T47D (cell line): ENCODE measurements at regions not wholly inside any gene's neighbourhood (a gene's known extent, or its start where the extent isn't known, plus 50 kb on each side); places are given as distances from the start of the nearest gene placed in this dataset.
"Not testable (repeated sequence)": the region's sequence is repeated elsewhere in the genome, so short reads cannot be mapped to it uniquely, and the experiment has no call there.

Experiments
- DNase-seq, 2 experiments: peaks; one replicate each; pipeline versions ENCODE4 v3.0.0 to v3.0.0-alpha.2; 2011 to 2012; ENCODE audit warnings: low read depth in 1 of 2, low spot score in 1 of 2
- JUND ChIP-seq: IDR thresholded peaks from 2 replicates; pipeline ENCODE4 v1.6.1; 2012; ENCODE audit warnings: low read depth
- in situ Hi-C: cut with HindIII; loops from 2 replicates; pipeline ENCODE4 v1.10.0; 2016; ENCODE audit warnings: low sequenced_read_pairs, low pct_unique_long_range_greater_than_20kb

DNA sequence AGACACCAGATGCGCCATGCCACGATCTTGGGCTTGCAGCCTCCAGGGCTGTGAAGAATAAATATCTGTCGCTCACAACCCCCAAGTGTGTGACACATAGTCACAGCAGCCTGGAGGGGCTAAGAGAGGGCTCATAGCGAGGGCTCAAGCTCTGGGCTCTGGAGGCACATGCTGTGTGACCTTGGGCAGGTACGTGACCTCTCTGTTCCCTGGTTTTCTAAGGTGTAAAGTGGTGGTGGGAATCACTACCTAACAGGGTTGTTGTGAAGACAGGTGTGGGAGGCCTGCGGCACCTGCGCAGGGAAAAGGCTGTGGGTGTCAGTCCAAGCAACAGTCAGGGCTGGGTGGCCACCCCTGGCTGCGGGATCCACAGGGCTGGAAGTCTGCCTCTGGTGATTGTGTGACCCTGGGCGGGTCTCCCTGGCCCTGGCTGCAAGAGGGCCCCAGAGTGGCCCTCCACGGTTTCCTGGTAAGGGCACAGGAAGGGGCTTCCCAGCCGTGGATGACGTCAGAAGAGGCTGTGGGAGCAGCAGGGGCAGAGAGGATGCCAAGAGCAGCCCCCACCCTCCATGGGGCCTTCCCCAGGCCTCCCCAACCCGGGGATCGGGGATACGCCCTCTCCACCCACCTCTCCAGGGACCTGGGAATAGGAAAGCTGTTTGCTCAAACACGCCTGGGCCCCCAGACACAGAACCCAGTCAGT lies 218.8 kb upstream of the SGCG start:
- in situ Hi-C loops = no loop called here
- no peak for TF ChIP-seq JUND
- DNase-seq = no peak

- in situ Hi-C loops, DNase-seq: not testable (repeated sequence)
Observed at GRCh38 chr13:22963384-22964053, 217.3 kb upstream of the SGCG start.

- TF ChIP-seq JUND = no peak
- no peak for DNase-seq
- in situ Hi-C loops = no loop called here
Observed at GRCh38 chr13:22964245-22964966, 216.4 kb upstream of the SGCG start.

- in situ Hi-C loops, DNase-seq: not testable (repeated sequence)
Observed at GRCh38 chr13:22965011-22965857, 215.5 kb upstream of the SGCG start.

DNA sequence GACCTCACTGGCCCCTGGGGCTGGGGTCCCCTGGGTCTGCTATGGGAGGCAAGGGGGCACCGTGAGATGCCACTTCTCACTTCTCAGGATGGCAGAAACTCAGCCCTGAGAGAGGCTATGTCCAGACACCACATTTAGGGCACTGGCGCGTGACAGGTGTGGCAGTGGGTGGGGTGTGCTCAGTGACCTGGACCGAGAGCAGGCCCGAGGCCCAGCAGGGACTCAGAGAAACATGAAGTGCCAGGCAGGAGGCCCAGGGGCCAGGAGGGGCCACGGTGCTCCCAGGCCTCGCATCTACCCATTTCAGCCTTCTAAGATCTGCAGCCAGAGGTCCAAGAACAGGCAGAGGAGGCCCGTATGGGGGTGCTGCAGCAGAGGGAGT lies 214.9 kb upstream of the SGCG start:
- in situ Hi-C loops, DNase-seq: not testable (repeated sequence)

- DNase-seq, in situ Hi-C loops: not testable (repeated sequence)
Observed at GRCh38 chr13:22966753-22967152, 214.0 kb upstream of the SGCG start.

DNA sequence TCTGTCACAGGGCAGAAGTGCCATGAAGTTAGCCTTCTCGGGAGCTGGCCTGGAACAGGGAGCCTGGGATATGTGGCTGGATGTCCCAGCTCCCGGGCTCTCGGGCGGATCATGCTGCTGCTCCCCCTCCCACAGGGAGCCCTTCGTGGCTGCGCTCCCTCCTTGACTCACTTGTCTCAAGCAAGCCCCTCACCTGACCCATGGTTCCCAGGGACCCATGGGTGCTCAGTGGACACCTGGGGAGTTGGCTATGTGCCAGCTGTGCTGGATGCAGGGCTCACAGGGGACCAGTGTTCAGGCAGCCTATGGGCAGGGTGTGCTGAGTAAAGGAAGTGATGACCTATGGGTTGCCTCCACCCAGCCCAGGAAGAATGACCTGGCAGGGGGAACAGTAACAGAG lies 213.1 kb upstream of the SGCG start:
- DNase-seq = no peak
- no peak for TF ChIP-seq JUND
- in situ Hi-C loops = no loop called here

DNA sequence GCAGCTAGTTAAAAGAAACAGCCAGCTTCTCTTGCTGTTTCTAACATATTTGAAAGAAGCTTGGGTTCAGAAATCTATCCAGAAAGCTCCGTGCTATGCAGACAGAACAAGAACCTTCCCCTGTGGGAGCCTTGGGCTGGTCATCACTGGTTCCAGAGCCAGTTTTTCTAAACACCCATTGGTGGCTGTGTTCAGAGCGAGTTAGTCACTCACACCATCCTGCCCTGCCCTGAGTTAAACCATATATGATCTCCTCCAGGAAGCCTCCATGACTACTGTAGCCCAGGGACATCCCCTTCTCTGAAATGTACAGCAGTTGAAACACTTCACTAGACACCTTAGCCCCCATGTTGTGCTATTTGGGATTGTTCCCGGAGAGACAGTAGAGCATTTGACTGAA lies 200.8 kb upstream of the SGCG start:
- TF ChIP-seq JUND = no peak
- in situ Hi-C loops = no loop called here
- DNase-seq = no peak

DNA sequence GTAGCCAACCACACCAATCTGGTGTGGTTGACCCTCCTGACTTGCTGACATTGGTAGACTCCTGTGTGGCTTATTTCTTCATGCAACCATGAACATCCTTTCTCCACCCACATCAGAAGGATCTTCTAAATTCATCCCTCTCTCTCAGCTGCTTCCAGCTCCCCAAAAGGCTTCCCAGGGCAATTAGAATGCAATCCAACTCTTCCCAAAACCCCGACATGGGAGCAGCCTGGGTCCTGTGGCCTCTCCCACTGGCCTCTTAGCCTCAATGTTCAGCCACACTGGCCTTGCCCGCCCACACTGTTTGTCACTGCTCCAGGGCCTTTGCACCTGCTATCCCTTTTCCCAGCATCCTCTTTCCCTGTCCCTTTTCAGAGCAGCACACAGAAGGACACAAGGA lies 199.8 kb upstream of the SGCG start:
- TF ChIP-seq JUND = no peak
- in situ Hi-C loops = no loop called here
- DNase-seq = no peak

GRCh38 chr13:22993148-22993547 lies 187.6 kb upstream of the SGCG start:
- in situ Hi-C loops = no loop called here

GRCh38 chr13:23003446-23003845 lies 177.3 kb upstream of the SGCG start:
- in situ Hi-C loops = no loop called here
- no peak for TF ChIP-seq JUND
- DNase-seq = no peak

More at GRCh38 chr13:22993148-22993547, 187.6 kb upstream of the SGCG start:
- TF ChIP-seq JUND = no peak
- no peak for DNase-seq

DNA sequence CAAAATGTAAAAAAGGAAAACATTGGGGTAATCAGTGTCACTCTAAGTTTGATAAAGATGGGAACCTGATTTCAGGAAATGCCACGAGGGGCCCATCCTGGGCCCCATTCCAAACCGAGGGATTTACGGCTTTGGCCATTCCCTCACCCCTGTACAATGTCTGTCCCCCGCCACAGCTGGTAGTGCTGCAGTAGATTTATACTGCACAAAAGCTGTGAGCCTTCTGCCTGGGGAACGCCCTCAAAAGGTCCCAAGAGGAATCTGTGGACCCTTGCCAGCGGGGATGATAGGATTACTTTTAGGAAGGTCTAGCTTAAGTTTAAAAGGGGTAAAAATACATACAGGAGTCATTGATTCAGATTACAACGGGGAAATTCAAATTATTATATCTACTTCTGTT lies 173.4 kb upstream of the SGCG start:
- TF ChIP-seq JUND = no peak
- in situ Hi-C loops = no loop called here
- no peak for DNase-seq

GRCh38 chr13:23018143-23018542 lies 162.6 kb upstream of the SGCG start:
- TF ChIP-seq JUND = no peak
- in situ Hi-C loops = no loop called here
- DNase-seq = no peak
